Nephron progenitor cell (in vitro differentiated cells): ENCODE measurements at regions not wholly inside any gene's neighbourhood (a gene's known extent, or its start where the extent isn't known, plus 50 kb on each side); places are given as distances from the start of the nearest gene placed in this dataset.

Experiments
- DNase-seq: peaks from one replicate; pipeline ENCODE4 v3.0.0; 2021
- H3K27ac Mint-ChIP-seq: 2 replicates; pipeline ENCODE4 v1.8.0; 2021; ENCODE audit warnings: mild to moderate bottlenecking, moderate library complexity, mixed read lengths
- H3K27me3 Mint-ChIP-seq: 2 replicates; pipeline ENCODE4 v1.8.0; 2021; ENCODE audit warnings: mild to moderate bottlenecking, low read depth, mixed read lengths; ENCODE audit not compliant: poor library complexity
- H3K36me3 Mint-ChIP-seq: 2 replicates; pipeline ENCODE4 v1.8.0; 2021; ENCODE audit warnings: low read depth, mixed read lengths
- H3K4me1 Mint-ChIP-seq: 2 replicates; pipeline ENCODE4 v1.8.0; 2021; ENCODE audit warnings: mixed read lengths
- H3K4me3 Mint-ChIP-seq: 2 replicates; pipeline ENCODE4 v1.8.0; 2021; ENCODE audit warnings: mild to moderate bottlenecking, moderate library complexity, mixed read lengths
- H3K9me3 Mint-ChIP-seq: 2 replicates; pipeline ENCODE4 v1.8.0; 2021; ENCODE audit warnings: mild to moderate bottlenecking, moderate library complexity, mixed read lengths
- CTCF ChIP-seq: fragments of 200-600 bp; sonication (generic); IDR thresholded peaks from 2 replicates; pipeline ENCODE4 v1.5.0; 2021; ENCODE audit warnings: antibody characterized with exemption

- Mint-ChIP-seq H3K27me3 (peaks cover 3% of the 10 kb centered on the region), H3K27ac (no peak overlapping the region), H3K4me3 (no peak overlapping the region), H3K4me1 (no peaks in the 10 kb centered on the region), H3K36me3 (no peaks in the 10 kb centered on the region), H3K9me3 (peaks cover 4% of the 10 kb centered on the region)
- no peak for TF ChIP-seq CTCF
- no peak for DNase-seq
These were observed 347.7 kb upstream of the MAP2 start for GRCh38 chr2:209076151-209076550.

DNA sequence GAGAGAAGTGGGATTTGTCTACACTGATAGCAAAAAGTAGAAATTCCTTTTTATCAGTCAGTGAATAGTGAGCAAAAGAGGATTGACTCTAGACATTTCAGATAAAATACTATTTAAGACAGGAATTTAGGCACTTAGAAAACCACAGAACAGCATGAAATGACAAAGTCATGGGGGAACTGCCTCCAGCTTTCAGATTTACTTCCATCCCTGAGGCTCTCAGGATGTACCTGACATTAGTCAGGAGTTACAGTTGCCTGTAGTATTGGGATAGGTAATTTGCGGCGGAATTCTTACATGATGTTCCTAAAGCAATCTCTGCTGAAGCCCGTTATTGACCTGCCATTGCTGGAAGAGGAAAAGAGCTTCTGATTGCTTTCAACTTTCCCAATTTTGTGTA, 337.1 kb upstream of the MAP2 start:
- Mint-ChIP-seq H3K4me1 (no peaks in the 10 kb centered on the region), H3K4me3 (no peak overlapping the region), H3K27me3 (no peaks in the 10 kb centered on the region), H3K9me3 (no peaks in the 10 kb centered on the region), H3K36me3 (no peaks in the 10 kb centered on the region), H3K27ac (no peak overlapping the region)
- DNase-seq: no peak
- no peak for TF ChIP-seq CTCF

- H3K36me3 Mint-ChIP-seq: no peaks in the 10 kb centered on the region
- no peaks in the 10 kb centered on the region for H3K4me1 Mint-ChIP-seq
- DNase-seq: no peak
- H3K27me3 Mint-ChIP-seq: no peaks in the 10 kb centered on the region
- TF ChIP-seq CTCF: no peak
- H3K4me3 Mint-ChIP-seq: no peak overlapping the region
- no peak overlapping the region for H3K27ac Mint-ChIP-seq
- H3K9me3 Mint-ChIP-seq: no peaks in the 10 kb centered on the region
These were observed 332.8 kb upstream of the MAP2 start for GRCh38 chr2:209091056-209091455.

GRCh38 chr2:209094221-209094620, 329.6 kb upstream of the MAP2 start:
- no peaks in the 10 kb centered on the region for H3K9me3 Mint-ChIP-seq
- no peak overlapping the region for H3K4me3 Mint-ChIP-seq
- H3K4me1 Mint-ChIP-seq: no peaks in the 10 kb centered on the region
- no peak for TF ChIP-seq CTCF
- DNase-seq: no peak
- no peaks in the 10 kb centered on the region for H3K36me3 Mint-ChIP-seq
- H3K27me3 Mint-ChIP-seq: no peaks in the 10 kb centered on the region
- H3K27ac Mint-ChIP-seq: no peak overlapping the region

DNA sequence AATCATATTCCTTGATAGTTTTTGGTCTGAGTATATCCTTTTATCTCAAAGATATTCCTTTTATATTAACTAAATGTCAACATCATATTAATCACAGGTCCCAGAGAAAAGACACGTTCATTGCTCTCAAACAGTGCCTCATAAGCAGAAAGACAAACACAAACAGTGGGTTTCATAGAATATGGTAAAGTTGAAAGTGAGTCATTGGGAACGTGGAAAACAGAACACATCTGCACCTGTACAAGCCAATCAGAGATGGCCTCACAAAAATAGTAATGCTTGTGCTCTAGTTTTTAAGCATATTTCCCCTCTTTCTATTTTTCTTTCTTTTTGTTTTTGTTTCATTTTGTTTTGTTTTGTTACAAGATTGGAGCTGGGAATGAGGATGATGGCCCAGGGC, 328.4 kb upstream of the MAP2 start:
- Mint-ChIP-seq H3K9me3 (no peaks in the 10 kb centered on the region), H3K4me3 (no peak overlapping the region), H3K27me3 (no peaks in the 10 kb centered on the region), H3K4me1 (no peaks in the 10 kb centered on the region), H3K27ac (no peak overlapping the region), H3K36me3 (no peaks in the 10 kb centered on the region)
- DNase-seq: no peak
- TF ChIP-seq CTCF: no peak

- Mint-ChIP-seq H3K27ac (no peak overlapping the region), H3K9me3 (no peaks in the 10 kb centered on the region), H3K4me1 (no peaks in the 10 kb centered on the region), H3K4me3 (no peak overlapping the region), H3K36me3 (no peaks in the 10 kb centered on the region), H3K27me3 (no peaks in the 10 kb centered on the region)
- TF ChIP-seq CTCF: no peak
- DNase-seq: no peak
These were observed 326.7 kb upstream of the MAP2 start for GRCh38 chr2:209097168-209097567.
